GM23338 (cell line): ENCODE measurements at regions not wholly inside any gene's neighbourhood (a gene's known extent, or its start where the extent isn't known, plus 50 kb on each side); places are given as distances from the start of the nearest gene placed in this dataset.

Experiments
- CTCF ChIP-seq, 2 experiments: fragments of 200-600 bp in 1 of 2; sonication (generic) in 1 of 2; conservative IDR thresholded peaks; 2 replicates each; pipeline versions ENCODE4 v1.5.1 to v1.6.1; 2016 to 2017; ENCODE audit warnings: antibody characterized with exemption in 2 of 2, low read depth in 2 of 2, mild to moderate bottlenecking in 2 of 2, moderate library complexity in 1 of 2
- EZH2 ChIP-seq: fragments of 200-600 bp; sonication (generic); IDR thresholded peaks from one replicate; pipeline ENCODE4 v1.8.0; 2017; ENCODE audit warnings: antibody characterized with exemption, mild to moderate bottlenecking, low read depth; ENCODE audit not compliant: unreplicated experiment
- ZNF331 ChIP-seq: fragments of 250-450 bp; sonication (Bioruptor Pico); IDR thresholded peaks from 2 replicates; pipeline ENCODE4 v1.5.0; 2020; ENCODE audit warnings: low read depth, mild to moderate bottlenecking, moderate library complexity

GRCh38 chr1:104238991-104239390 lies 489.3 kb downstream of the AMY1C start:
- TF ChIP-seq CTCF (conservative IDR thresholded peaks at IDR 0.05; ENCODE audit: low read depth in 2 of 2) = no peak
- TF ChIP-seq ZNF331 (CRISPR knock-in tag) = no peak
- TF ChIP-seq EZH2 = no peak
